AG09309 (cell line): ENCODE measurements at regions not wholly inside any gene's neighbourhood (a gene's known extent, or its start where the extent isn't known, plus 50 kb on each side); places are given as distances from the start of the nearest gene placed in this dataset.

Experiments
- DNase-seq: peaks from one replicate; pipeline ENCODE4 v3.0.0-alpha.2; 2010; ENCODE audit warnings: low read depth
- H3K4me3 ChIP-seq: 2 replicates; pipeline ENCODE4 v1.5.1; 2011; ENCODE audit warnings: mild to moderate bottlenecking, low read depth, low read length, moderate library complexity; ENCODE audit not compliant: control insufficient read depth
- CTCF ChIP-seq: IDR thresholded peaks from 2 replicates; pipeline ENCODE4 v1.5.1; 2011; ENCODE audit warnings: mild to moderate bottlenecking, low read depth, low read length, inconsistent platforms; ENCODE audit not compliant: insufficient read depth, control insufficient read depth; ENCODE audit errors: missing control alignments

- no peak for TF ChIP-seq CTCF
- no peak for DNase-seq
These were observed 109.0 kb upstream of the IRX6 start for GRCh38 chr16:55214974-55215494.

GRCh38 chr16:55217392-55217791 lies 106.6 kb upstream of the IRX6 start:
- H3K4me3 ChIP-seq: no peak overlapping the region
- no peak for DNase-seq
- TF ChIP-seq CTCF: no peak

More at GRCh38 chr16:55214974-55215494, 109.0 kb upstream of the IRX6 start:
- H3K4me3 ChIP-seq: no peak overlapping the region

GRCh38 chr16:55221836-55222235 lies 102.2 kb upstream of the IRX6 start:
- no peak for TF ChIP-seq CTCF
- H3K4me3 ChIP-seq: no peak overlapping the region
- DNase-seq: no peak

- no peak overlapping the region for H3K4me3 ChIP-seq
- DNase-seq: no peak
- no peak for TF ChIP-seq CTCF
These were observed 101.5 kb upstream of the IRX6 start for GRCh38 chr16:55222486-55222885.

GRCh38 chr16:55225972-55226542 lies 97.9 kb upstream of the IRX6 start:
- H3K4me3 ChIP-seq: no peak overlapping the region
- DNase-seq: no peak
- TF ChIP-seq CTCF: no peak

GRCh38 chr16:55232822-55233221 lies 91.2 kb upstream of the IRX6 start:
- no peak overlapping the region for H3K4me3 ChIP-seq
- DNase-seq: no peak
- no peak for TF ChIP-seq CTCF
